T-helper 2 cell treated with Interferon-gamma antibody and Interleukin-4, amounts not matched to agents 5 μg/mL and 100 μg/mL, for 36 hours (primary cell): ENCODE measurements at regions not wholly inside any gene's neighbourhood (a gene's known extent, or its start where the extent isn't known, plus 50 kb on each side); places are given as distances from the start of the nearest gene placed in this dataset.

Experiments used
- DNase-seq: peaks from one replicate; pipeline ENCODE4 v3.0.0; 2021; ENCODE audit warnings: low spot score
- H3K27ac Mint-ChIP-seq: one replicate; pipeline ENCODE4 v1.8.0; 2021; ENCODE audit warnings: mild to moderate bottlenecking, mixed read lengths
- H3K27me3 Mint-ChIP-seq: one replicate; pipeline ENCODE4 v1.8.0; 2021; ENCODE audit warnings: low read depth, mixed read lengths
- H3K36me3 Mint-ChIP-seq: one replicate; pipeline ENCODE4 v1.8.0; 2021; ENCODE audit warnings: low read depth, mixed read lengths
- H3K4me1 Mint-ChIP-seq: one replicate; pipeline ENCODE4 v1.8.0; 2021; ENCODE audit warnings: low read depth, mixed read lengths
- H3K4me3 Mint-ChIP-seq: one replicate; pipeline ENCODE4 v1.8.0; 2022; ENCODE audit warnings: mild to moderate bottlenecking, moderate library complexity, mixed read lengths
- H3K9me3 Mint-ChIP-seq: one replicate; pipeline ENCODE4 v1.8.0; 2021; ENCODE audit warnings: mixed read lengths

GRCh38 chr2:128544321-128545037, 225.8 kb upstream of the HS6ST1 start:
- H3K27me3 Mint-ChIP-seq = peaks cover 7% of the 10 kb centered on the region
- no peaks in the 10 kb centered on the region for H3K36me3 Mint-ChIP-seq
- no peak overlapping the region for H3K27ac Mint-ChIP-seq
- H3K4me1 Mint-ChIP-seq = no peaks in the 10 kb centered on the region
- H3K4me3 Mint-ChIP-seq = no peak overlapping the region
- no peak for DNase-seq
- H3K9me3 Mint-ChIP-seq = peaks cover 8% of the 10 kb centered on the region

- peaks cover 8% of the 10 kb centered on the region for H3K9me3 Mint-ChIP-seq
- H3K4me3 Mint-ChIP-seq = no peak overlapping the region
- peaks cover 7% of the 10 kb centered on the region for H3K27me3 Mint-ChIP-seq
- no peaks in the 10 kb centered on the region for H3K36me3 Mint-ChIP-seq
- no peaks in the 10 kb centered on the region for H3K4me1 Mint-ChIP-seq
- DNase-seq = no peak
- H3K27ac Mint-ChIP-seq = no peak overlapping the region
Observed at GRCh38 chr2:128545085-128545484, 226.4 kb upstream of the HS6ST1 start.

- DNase-seq = no peak
- no peak overlapping the region for H3K4me3 Mint-ChIP-seq
- no peaks in the 10 kb centered on the region for H3K36me3 Mint-ChIP-seq
- no peak overlapping the region for H3K27ac Mint-ChIP-seq
- H3K9me3 Mint-ChIP-seq = peaks cover 8% of the 10 kb centered on the region
- H3K27me3 Mint-ChIP-seq = peaks cover 7% of the 10 kb centered on the region
- no peaks in the 10 kb centered on the region for H3K4me1 Mint-ChIP-seq
Observed at GRCh38 chr2:128545829-128546228, 227.2 kb upstream of the HS6ST1 start.

- H3K27ac Mint-ChIP-seq = no peak overlapping the region
- no peak for DNase-seq
- H3K36me3 Mint-ChIP-seq = no peaks in the 10 kb centered on the region
- peaks cover 8% of the 10 kb centered on the region for H3K9me3 Mint-ChIP-seq
- no peaks in the 10 kb centered on the region for H3K4me1 Mint-ChIP-seq
- H3K4me3 Mint-ChIP-seq = no peak overlapping the region
- H3K27me3 Mint-ChIP-seq = peaks cover 5% of the 10 kb centered on the region
Observed at GRCh38 chr2:128547667-128548066, 229.0 kb upstream of the HS6ST1 start.

- Mint-ChIP-seq H3K27ac (no peak overlapping the region), H3K27me3 (peaks cover 2% of the 10 kb centered on the region), H3K36me3 (no peaks in the 10 kb centered on the region), H3K4me3 (no peak overlapping the region), H3K9me3 (peaks cover 8% of the 10 kb centered on the region), H3K4me1 (no peaks in the 10 kb centered on the region)
- DNase-seq = no peak
Observed at GRCh38 chr2:128548461-128548891, 229.8 kb upstream of the HS6ST1 start.

GRCh38 chr2:128549094-128549493, 230.4 kb upstream of the HS6ST1 start:
- no peak for DNase-seq
- Mint-ChIP-seq H3K4me3 (no peak overlapping the region), H3K4me1 (no peaks in the 10 kb centered on the region), H3K36me3 (no peaks in the 10 kb centered on the region), H3K27me3 (peaks cover 2% of the 10 kb centered on the region), H3K9me3 (peaks cover 8% of the 10 kb centered on the region), H3K27ac (no peak overlapping the region)

- Mint-ChIP-seq H3K4me3 (no peak overlapping the region), H3K4me1 (no peaks in the 10 kb centered on the region)
Observed at GRCh38 chr2:128549646-128550260, 231.1 kb upstream of the HS6ST1 start.

GRCh38 chr2:128550389-128550788, 231.7 kb upstream of the HS6ST1 start:
- Mint-ChIP-seq H3K27me3 (peaks cover 2% of the 10 kb centered on the region), H3K27ac (no peak overlapping the region), H3K9me3 (peaks cover 8% of the 10 kb centered on the region), H3K4me3 (no peak overlapping the region), H3K4me1 (no peaks in the 10 kb centered on the region), H3K36me3 (no peaks in the 10 kb centered on the region)
- DNase-seq = no peak

More at GRCh38 chr2:128549646-128550260, 231.1 kb upstream of the HS6ST1 start:
- Mint-ChIP-seq H3K9me3 (peaks cover 8% of the 10 kb centered on the region), H3K27ac (no peak overlapping the region), H3K27me3 (peaks cover 2% of the 10 kb centered on the region), H3K36me3 (no peaks in the 10 kb centered on the region)
- no peak for DNase-seq

GRCh38 chr2:128550801-128551416, 232.2 kb upstream of the HS6ST1 start:
- Mint-ChIP-seq H3K27me3 (peaks cover 2% of the 10 kb centered on the region), H3K4me1 (no peaks in the 10 kb centered on the region), H3K4me3 (no peak overlapping the region), H3K27ac (no peak overlapping the region), H3K36me3 (no peaks in the 10 kb centered on the region), H3K9me3 (peaks cover 8% of the 10 kb centered on the region)
- DNase-seq = no peak

- Mint-ChIP-seq H3K27me3 (peaks cover 4% of the 10 kb centered on the region), H3K9me3 (peaks cover 6% of the 10 kb centered on the region), H3K27ac (no peak overlapping the region), H3K4me3 (no peak overlapping the region), H3K36me3 (no peaks in the 10 kb centered on the region), H3K4me1 (no peaks in the 10 kb centered on the region)
- no peak for DNase-seq
Observed at GRCh38 chr2:128551435-128551834, 232.8 kb upstream of the HS6ST1 start.

- H3K27me3 Mint-ChIP-seq = peaks cover 2% of the 10 kb centered on the region
- no peak overlapping the region for H3K27ac Mint-ChIP-seq
- H3K36me3 Mint-ChIP-seq = no peaks in the 10 kb centered on the region
- DNase-seq = no peak
- H3K4me3 Mint-ChIP-seq = no peak overlapping the region
- no peaks in the 10 kb centered on the region for H3K4me1 Mint-ChIP-seq
- no peaks in the 10 kb centered on the region for H3K9me3 Mint-ChIP-seq
Observed at GRCh38 chr2:128552141-128552805, 233.6 kb upstream of the HS6ST1 start.

- H3K9me3 Mint-ChIP-seq = no peaks in the 10 kb centered on the region
- no peak for DNase-seq
- no peak overlapping the region for H3K4me3 Mint-ChIP-seq
- no peaks in the 10 kb centered on the region for H3K4me1 Mint-ChIP-seq
- H3K27me3 Mint-ChIP-seq = peaks cover 2% of the 10 kb centered on the region
- no peaks in the 10 kb centered on the region for H3K36me3 Mint-ChIP-seq
- no peak overlapping the region for H3K27ac Mint-ChIP-seq
Observed at GRCh38 chr2:128552806-128553551, 234.3 kb upstream of the HS6ST1 start.

- DNase-seq = no peak
- Mint-ChIP-seq H3K36me3 (no peaks in the 10 kb centered on the region), H3K4me3 (no peak overlapping the region), H3K4me1 (no peaks in the 10 kb centered on the region), H3K27ac (no peak overlapping the region), H3K9me3 (no peaks in the 10 kb centered on the region), H3K27me3 (peaks cover 4% of the 10 kb centered on the region)
Observed at GRCh38 chr2:128554151-128554769, 235.6 kb upstream of the HS6ST1 start.
